Erythroblast (primary cell): ENCODE measurements at regions not wholly inside any gene's neighbourhood (a gene's known extent, or its start where the extent isn't known, plus 50 kb on each side); places are given as distances from the start of the nearest gene placed in this dataset.

ENCODE experiments used
- GATA1 ChIP-seq: IDR thresholded peaks from 2 replicates; pipeline ENCODE4 v1.6.1; 2011; ENCODE audit warnings: low read depth, mild to moderate bottlenecking, control low read depth, low read length, moderate library complexity
- POLR2A ChIP-seq: IDR thresholded peaks from 2 replicates; pipeline ENCODE4 v1.6.1; 2011; ENCODE audit warnings: mild to moderate bottlenecking, low read length

DNA sequence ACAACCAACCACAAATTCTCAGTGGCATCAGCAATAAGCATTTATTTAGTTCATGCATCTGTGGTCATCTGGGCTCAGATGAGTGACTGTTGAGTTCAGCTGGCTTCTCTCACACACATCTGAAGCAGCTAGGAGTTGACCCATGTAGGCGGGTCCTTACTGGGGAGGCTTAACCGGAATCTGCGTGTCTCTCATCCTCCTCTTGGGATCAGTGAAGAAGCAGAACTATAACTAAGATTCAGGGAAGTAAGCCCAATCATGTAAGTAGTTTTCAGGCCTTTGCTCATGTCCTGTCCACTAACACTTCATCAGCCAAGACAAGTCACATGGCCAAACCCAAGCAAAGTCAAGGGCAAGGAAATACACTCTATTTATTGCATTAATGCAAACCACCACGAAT, 236.2 kb downstream of the C11orf87 start:
- TF ChIP-seq POLR2A (no peak), GATA1 (no peak)
